ENCODE measurements at regions not wholly inside any gene's neighbourhood (a gene's known extent, or its start where the extent isn't known, plus 50 kb on each side); places are given as distances from the start of the nearest gene placed in this dataset.

- TF ChIP-seq CTCF (IDR thresholded peaks at IDR 0.05; ENCODE audit: control insufficient read depth, insufficient read depth, low read depth, low read length, missing control alignments): no peak
- H3K4me3 ChIP-seq (ENCODE audit: control insufficient read depth, low read depth, low read length): no peak overlapping the region
- DNase-seq (ENCODE audit: low read depth): no peak
These were observed 157.7 kb downstream of the CCNG2 start for GRCh38 chr4:77314697-77315096.

GRCh38 chr4:77327151-77327550, 170.1 kb downstream of the CCNG2 start:
- no peak for TF ChIP-seq CTCF (IDR thresholded peaks at IDR 0.05; ENCODE audit: control insufficient read depth, insufficient read depth, low read depth, low read length, missing control alignments)
- H3K4me3 ChIP-seq (ENCODE audit: control insufficient read depth, low read depth, low read length): no peak overlapping the region
- no peak for DNase-seq (ENCODE audit: low read depth)

- no peak for DNase-seq (ENCODE audit: low read depth)
- TF ChIP-seq CTCF (IDR thresholded peaks at IDR 0.05; ENCODE audit: control insufficient read depth, insufficient read depth, low read depth, low read length, missing control alignments): no peak
These were observed 175.8 kb downstream of the CCNG2 start for GRCh38 chr4:77332696-77333270.

GRCh38 chr4:77336411-77337142, 179.6 kb downstream of the CCNG2 start:
- DNase-seq (ENCODE audit: low read depth): no peak
- H3K4me3 ChIP-seq (ENCODE audit: control insufficient read depth, low read depth, low read length): no peak overlapping the region
- TF ChIP-seq CTCF (IDR thresholded peaks at IDR 0.05; ENCODE audit: control insufficient read depth, insufficient read depth, low read depth, low read length, missing control alignments): no peak

More at GRCh38 chr4:77332696-77333270, 175.8 kb downstream of the CCNG2 start:
- no peak overlapping the region for H3K4me3 ChIP-seq (ENCODE audit: control insufficient read depth, low read depth, low read length)

GRCh38 chr4:77342170-77342810, 185.3 kb downstream of the CCNG2 start:
- no peak for TF ChIP-seq CTCF (IDR thresholded peaks at IDR 0.05; ENCODE audit: control insufficient read depth, insufficient read depth, low read depth, low read length, missing control alignments)
- H3K4me3 ChIP-seq (ENCODE audit: control insufficient read depth, low read depth, low read length): no peak overlapping the region
- DNase-seq (ENCODE audit: low read depth): no peak

- no peak overlapping the region for H3K4me3 ChIP-seq (ENCODE audit: control insufficient read depth, low read depth, low read length)
- TF ChIP-seq CTCF (IDR thresholded peaks at IDR 0.05; ENCODE audit: control insufficient read depth, insufficient read depth, low read depth, low read length, missing control alignments): no peak
- DNase-seq (ENCODE audit: low read depth): no peak
These were observed 187.0 kb downstream of the CCNG2 start for GRCh38 chr4:77344001-77344400.

All from AG09309 (cell line).